Endothelial cell of umbilical vein (primary cell): ENCODE measurements at regions not wholly inside any gene's neighbourhood (a gene's known extent, or its start where the extent isn't known, plus 50 kb on each side); places are given as distances from the start of the nearest gene placed in this dataset.

ENCODE experiments used
- BruUV-seq: library from RNA; stranded (reverse); fragments of 400-500 nt; replicated peaks from 2 replicates; lab custom pipeline; 2021; lab: Mats Ljungman, UMichigan
- CTCF ChIA-PET: fragments of 300-600, 350-600 bp; sonication (Branson Sonifier 250); formaldehyde crosslinking; loops from one replicate; lab custom pipeline; 2021; ENCODE audit warnings: antibody characterized with exemption, inconsistent platforms; lab: Charles Lee
- POLR2A ChIA-PET: fragments of 300-600, 350-600 bp; sonication (Branson Sonifier 250); formaldehyde crosslinking; loops from one replicate; lab custom pipeline; 2021; ENCODE audit warnings: antibody characterized with exemption, inconsistent platforms; lab: Charles Lee
- DNase-seq: peaks from one replicate; pipeline ENCODE4 v3.0.0-alpha.2; 2011; ENCODE audit warnings: low read depth, low spot score
- FAIRE-seq: peaks from 2 replicates; lab custom pipeline; 2011; peaks lifted over from hg19 to GRCh38; lab: Jason Lieb, UNC
- H2AFZ ChIP-seq: 2 replicates; pipeline ENCODE4 v1.6.0; 2012; ENCODE audit warnings: low read depth, low read length, control low read depth, inconsistent platforms
- H3K27ac ChIP-seq: 2 replicates; pipeline ENCODE4 v1.5.1; 2011; ENCODE audit warnings: low read depth, mild to moderate bottlenecking, control low read depth, low read length, moderate library complexity; ENCODE audit not compliant: insufficient read depth
- H3K27me3 ChIP-seq, 2 experiments: 2 replicates each; pipeline versions ENCODE4 v1.6.0 to v1.6.1; 2011; ENCODE audit warnings: low read length in 2 of 2, mixed read lengths in 1 of 2; ENCODE audit not compliant: control insufficient read depth in 2 of 2, insufficient read depth in 2 of 2
- H3K36me3 ChIP-seq, 2 experiments: 2 replicates in 1 of 2; 3 replicates in 1 of 2; pipeline ENCODE4 v1.5.1; 2011; ENCODE audit warnings: low read length in 2 of 2, mild to moderate bottlenecking in 1 of 2, moderate library complexity in 1 of 2; ENCODE audit not compliant: control insufficient read depth in 2 of 2, insufficient read depth in 2 of 2; ENCODE audit errors: extremely low read depth in 1 of 2
- H3K4me1 ChIP-seq: 3 replicates; pipeline ENCODE4 v1.5.1; 2011; ENCODE audit warnings: mild to moderate bottlenecking, low read length; ENCODE audit not compliant: control insufficient read depth, insufficient read depth; ENCODE audit errors: extremely low read depth
- H3K4me2 ChIP-seq: 2 replicates; pipeline ENCODE4 v1.6.1; 2011; ENCODE audit warnings: low read length, control low read depth, mixed read lengths; ENCODE audit not compliant: insufficient read depth
- H3K4me3 ChIP-seq, 3 experiments: fragments of 200-600 bp in 1 of 3; sonication (generic), shearing (Covaris generic) in 1 of 3; replicated peaks in 1 of 3; 2 replicates each; pipeline ENCODE4 v1.5.1; 2011 to 2016; ENCODE audit warnings: control low read depth in 3 of 3, low read length in 3 of 3, mild to moderate bottlenecking in 2 of 3, inconsistent platforms in 1 of 3, low read depth in 1 of 3, moderate library complexity in 1 of 3; ENCODE audit not compliant: insufficient read depth in 1 of 3
- H3K79me2 ChIP-seq: 2 replicates; pipeline ENCODE4 v1.6.0; 2012; ENCODE audit warnings: low read length, inconsistent platforms; ENCODE audit not compliant: control insufficient read depth, insufficient read depth
- H3K9ac ChIP-seq: replicated peaks from 2 replicates; pipeline ENCODE3; 2011; ENCODE audit warnings: low read length, control low read depth; ENCODE audit not compliant: insufficient read depth; ENCODE audit errors: extremely low read depth
- H3K9me1 ChIP-seq: replicated peaks from 3 replicates; pipeline ENCODE4 v1.6.0; 2011; ENCODE audit warnings: mild to moderate bottlenecking, low read length; ENCODE audit not compliant: control insufficient read depth, insufficient read depth; ENCODE audit errors: extremely low read depth
- H3K9me3 ChIP-seq: replicated peaks from 2 replicates; pipeline ENCODE4 v1.5.1; 2012; ENCODE audit warnings: low read length, inconsistent platforms; ENCODE audit not compliant: control insufficient read depth, insufficient read depth
- H4K20me1 ChIP-seq: replicated peaks from 2 replicates; pipeline ENCODE3; 2011; ENCODE audit warnings: mild to moderate bottlenecking, low read length; ENCODE audit not compliant: control insufficient read depth, insufficient read depth; ENCODE audit errors: extremely low read depth
- EZH2 ChIP-seq: IDR thresholded peaks from 2 replicates; pipeline ENCODE4 v1.6.1; 2012; ENCODE audit warnings: borderline replicate concordance, low read depth, mild to moderate bottlenecking, moderate library complexity, low read length, inconsistent platforms; ENCODE audit not compliant: severe bottlenecking
- FOS ChIP-seq: IDR thresholded peaks from 2 replicates; pipeline ENCODE4 v1.6.1; 2011; ENCODE audit warnings: mild to moderate bottlenecking, low read length, moderate library complexity, borderline replicate concordance; ENCODE audit not compliant: insufficient read depth
- GATA2 ChIP-seq: IDR thresholded peaks from 2 replicates; pipeline ENCODE4 v1.7.0; 2011; ENCODE audit warnings: low read depth, mild to moderate bottlenecking, moderate library complexity, mixed read lengths, low read length; ENCODE audit not compliant: insufficient read length, insufficient read depth
- JUN ChIP-seq: IDR thresholded peaks from 2 replicates; pipeline ENCODE4 v1.6.1; 2011; ENCODE audit warnings: borderline replicate concordance, low read depth; ENCODE audit not compliant: insufficient read length, insufficient read depth
- MYC ChIP-seq: IDR thresholded peaks from one replicate; pipeline ENCODE4 v1.6.1; 2011; ENCODE audit warnings: mild to moderate bottlenecking, low read depth, low read length
- POLR2A ChIP-seq: IDR thresholded peaks from 2 replicates; pipeline ENCODE4 v1.6.1; 2012; ENCODE audit warnings: low read depth, mild to moderate bottlenecking, control low read depth, low read length
- POLR2AphosphoS5 ChIP-seq: IDR thresholded peaks from 2 replicates; pipeline ENCODE4 v1.6.1; 2012; ENCODE audit warnings: low read depth, mild to moderate bottlenecking, control low read depth, low read length, moderate library complexity; ENCODE audit not compliant: insufficient read depth
- dilution Hi-C: fragments of 300-500 bp; cut with MboI; formaldehyde crosslinking; loops from one replicate; pipeline ENCODE4 v1.15.0; 2019; ENCODE audit warnings: low sequenced_read_pairs; ENCODE audit not compliant: extremely low pct_ligation_motif_present
- intact Hi-C: fragments of 100-400 bp; cut with micrococcal nuclease; formaldehyde crosslinking; loops from one replicate; pipeline ENCODE4 v1.10.0; 2022
- TF ChIP-seq, protein P1 (sequence below), 2 donors: IDR thresholded peaks; 1 replicate in 1 of 2; 2 replicates in 1 of 2; pipeline ENCODE4 v1.5.1; 2011; ENCODE audit warnings: low read length in 2 of 2, mild to moderate bottlenecking in 2 of 2, moderate library complexity in 2 of 2, control low read depth in 1 of 2, inconsistent platforms in 1 of 2, low read depth in 1 of 2; ENCODE audit not compliant: insufficient read depth in 1 of 2; ENCODE audit errors: extremely low read depth in 1 of 2
- TF ChIP-seq, protein P2 (sequence below): IDR thresholded peaks from 2 replicates; pipeline ENCODE4 v1.6.1; 2011; ENCODE audit not compliant: insufficient read depth, insufficient read length

DNA sequence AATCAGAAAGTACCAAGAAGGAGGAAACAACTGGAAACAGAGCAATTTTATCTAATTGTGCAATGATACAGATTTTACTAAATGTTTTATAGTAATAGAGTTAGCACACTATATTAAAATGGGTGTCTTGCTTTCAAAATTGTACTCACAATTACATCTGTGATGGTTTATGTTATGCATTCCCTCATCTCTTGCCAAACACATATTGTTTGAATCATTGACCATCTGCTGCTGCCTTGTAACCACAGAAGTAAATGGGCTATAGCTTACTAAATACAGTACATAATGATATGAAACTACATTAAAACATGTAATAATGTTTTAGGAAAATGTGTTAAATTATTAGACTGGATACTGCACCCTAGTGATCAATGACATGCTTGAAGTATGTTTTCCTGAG, 158.1 kb downstream of the SLC25A46 start:
- POLR2A ChIA-PET, result no interaction called here
- H3K79me2 ChIP-seq, result no peaks in the 10 kb centered on the region
- H3K4me3 ChIP-seq, result no peak overlapping the region
- no peaks in the 10 kb centered on the region for H3K9me3 ChIP-seq
- H3K27ac ChIP-seq, result no peak overlapping the region
- no peaks in the 10 kb centered on the region for H4K20me1 ChIP-seq
- TF ChIP-seq, protein P1, sequence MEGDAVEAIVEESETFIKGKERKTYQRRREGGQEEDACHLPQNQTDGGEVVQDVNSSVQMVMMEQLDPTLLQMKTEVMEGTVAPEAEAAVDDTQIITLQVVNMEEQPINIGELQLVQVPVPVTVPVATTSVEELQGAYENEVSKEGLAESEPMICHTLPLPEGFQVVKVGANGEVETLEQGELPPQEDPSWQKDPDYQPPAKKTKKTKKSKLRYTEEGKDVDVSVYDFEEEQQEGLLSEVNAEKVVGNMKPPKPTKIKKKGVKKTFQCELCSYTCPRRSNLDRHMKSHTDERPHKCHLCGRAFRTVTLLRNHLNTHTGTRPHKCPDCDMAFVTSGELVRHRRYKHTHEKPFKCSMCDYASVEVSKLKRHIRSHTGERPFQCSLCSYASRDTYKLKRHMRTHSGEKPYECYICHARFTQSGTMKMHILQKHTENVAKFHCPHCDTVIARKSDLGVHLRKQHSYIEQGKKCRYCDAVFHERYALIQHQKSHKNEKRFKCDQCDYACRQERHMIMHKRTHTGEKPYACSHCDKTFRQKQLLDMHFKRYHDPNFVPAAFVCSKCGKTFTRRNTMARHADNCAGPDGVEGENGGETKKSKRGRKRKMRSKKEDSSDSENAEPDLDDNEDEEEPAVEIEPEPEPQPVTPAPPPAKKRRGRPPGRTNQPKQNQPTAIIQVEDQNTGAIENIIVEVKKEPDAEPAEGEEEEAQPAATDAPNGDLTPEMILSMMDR (IDR thresholded peaks at IDR 0.05; ENCODE audit: extremely low read depth in 1 of 2, insufficient read depth in 1 of 2, low read depth in 1 of 2, low read length in 2 of 2), result no peak
- TF ChIP-seq FOS (no peak), POLR2A (no peak), MYC (no peak), GATA2 (no peak), JUN (no peak), EZH2 (no peak), POLR2AphosphoS5 (no peak)
- TF ChIP-seq, protein P2, sequence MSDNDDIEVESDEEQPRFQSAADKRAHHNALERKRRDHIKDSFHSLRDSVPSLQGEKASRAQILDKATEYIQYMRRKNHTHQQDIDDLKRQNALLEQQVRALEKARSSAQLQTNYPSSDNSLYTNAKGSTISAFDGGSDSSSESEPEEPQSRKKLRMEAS, result no peak
- no peak overlapping the region for H2AFZ ChIP-seq
- no TSS peak for BruUV-seq
- no peaks in the 10 kb centered on the region for H3K36me3 ChIP-seq
- CTCF ChIA-PET, result no interaction called here
- DNase-seq (no peak), FAIRE-seq (no peak)
- no peaks in the 10 kb centered on the region for H3K4me1 ChIP-seq
- dilution Hi-C loops (no loop called here), intact Hi-C loops (no loop called here)
- no peak overlapping the region for H3K4me2 ChIP-seq
- no peaks in the 10 kb centered on the region for H3K9me1 ChIP-seq
- no peak overlapping the region for H3K9ac ChIP-seq
- no peaks in the 10 kb centered on the region for H3K27me3 ChIP-seq
